Femur (tissue), 1 donor: ENCODE measurements at regions not wholly inside any gene's neighbourhood (a gene's known extent, or its start where the extent isn't known, plus 50 kb on each side); places are given as distances from the start of the nearest gene placed in this dataset.

ENCODE experiments used
- DNase-seq: peaks from one replicate; pipeline ENCODE4 v3.0.0-alpha.2; 2017

DNA sequence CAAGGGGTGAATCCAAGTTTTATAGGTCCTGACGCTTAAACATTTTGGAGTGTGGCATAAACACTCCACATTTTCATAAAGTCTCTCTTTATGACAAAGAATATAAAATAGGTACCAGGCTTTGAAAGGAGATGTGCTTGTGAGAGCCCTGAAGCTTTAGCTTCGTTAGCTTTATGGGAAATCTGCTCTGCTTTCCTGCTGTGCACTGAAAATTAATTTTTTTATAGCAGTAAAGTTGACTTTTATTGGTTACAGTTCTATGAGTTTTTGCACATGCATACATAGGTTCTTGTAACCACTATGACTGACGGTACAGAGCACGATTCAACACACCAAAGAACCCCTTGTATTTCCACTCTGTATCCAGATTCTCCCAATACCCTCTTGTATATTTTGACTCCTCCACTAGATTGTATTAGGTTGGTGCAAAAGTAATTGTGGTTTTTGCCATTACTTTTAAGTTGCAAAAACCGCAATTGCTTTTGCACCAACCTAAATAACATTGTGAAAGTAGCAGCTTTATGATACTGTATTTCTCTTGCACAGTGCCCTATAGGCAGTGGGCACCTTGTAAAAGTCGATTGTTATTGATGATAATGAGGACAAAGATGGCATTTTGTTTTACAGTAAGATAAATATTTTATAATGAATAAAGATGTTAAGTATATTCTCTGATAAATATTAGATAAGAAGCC is 145.2 kb upstream of the AKIRIN2 start:
- no peak for DNase-seq

DNA sequence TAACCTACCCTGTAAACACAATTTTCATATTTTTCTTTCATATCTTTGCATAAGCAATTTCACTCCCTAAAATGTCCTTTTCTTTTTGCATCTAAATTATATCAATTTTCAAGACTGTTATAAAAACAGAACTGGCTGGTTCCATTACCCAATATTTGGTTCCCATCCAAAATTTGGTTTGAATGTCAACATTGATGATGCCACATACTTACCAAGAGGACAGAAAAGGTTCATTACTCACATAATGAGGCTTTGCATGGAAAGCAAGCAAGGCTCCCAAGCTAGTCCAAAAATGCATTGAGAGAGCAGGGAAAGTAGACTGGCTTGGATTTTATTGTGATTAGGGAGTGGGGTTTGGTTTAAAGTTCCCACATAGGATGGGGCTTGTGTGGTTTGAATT is 144.4 kb upstream of the AKIRIN2 start:
- DNase-seq: no peak

GRCh38 chr6:87840324-87840723 is 138.3 kb upstream of the AKIRIN2 start:
- DNase-seq: no peak

DNA sequence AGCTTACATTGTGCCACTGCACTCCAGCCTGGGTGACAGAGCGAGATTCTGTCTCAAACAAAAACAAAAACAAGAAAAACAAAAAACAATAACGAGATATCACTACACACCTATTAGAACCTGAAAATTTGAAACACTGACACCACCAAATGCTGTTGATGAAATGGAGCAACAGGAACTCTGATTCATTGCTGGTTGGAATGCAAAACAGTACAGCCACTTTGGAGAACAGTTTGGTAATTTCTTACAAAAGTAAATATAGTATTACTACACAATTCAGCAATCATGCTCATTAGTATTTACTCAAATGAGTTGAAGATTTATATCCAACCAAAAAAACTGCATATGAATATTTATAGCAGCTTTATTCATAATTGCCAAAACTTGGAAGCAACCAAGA is 135.8 kb upstream of the AKIRIN2 start:
- no peak for DNase-seq

- DNase-seq: no peak
Observed at GRCh38 chr6:87837444-87837843, 135.4 kb upstream of the AKIRIN2 start.

GRCh38 chr6:87832025-87832825 is 130.2 kb upstream of the AKIRIN2 start:
- DNase-seq: no peak

GRCh38 chr6:87830907-87831306 is 128.9 kb upstream of the AKIRIN2 start:
- no peak for DNase-seq

DNA sequence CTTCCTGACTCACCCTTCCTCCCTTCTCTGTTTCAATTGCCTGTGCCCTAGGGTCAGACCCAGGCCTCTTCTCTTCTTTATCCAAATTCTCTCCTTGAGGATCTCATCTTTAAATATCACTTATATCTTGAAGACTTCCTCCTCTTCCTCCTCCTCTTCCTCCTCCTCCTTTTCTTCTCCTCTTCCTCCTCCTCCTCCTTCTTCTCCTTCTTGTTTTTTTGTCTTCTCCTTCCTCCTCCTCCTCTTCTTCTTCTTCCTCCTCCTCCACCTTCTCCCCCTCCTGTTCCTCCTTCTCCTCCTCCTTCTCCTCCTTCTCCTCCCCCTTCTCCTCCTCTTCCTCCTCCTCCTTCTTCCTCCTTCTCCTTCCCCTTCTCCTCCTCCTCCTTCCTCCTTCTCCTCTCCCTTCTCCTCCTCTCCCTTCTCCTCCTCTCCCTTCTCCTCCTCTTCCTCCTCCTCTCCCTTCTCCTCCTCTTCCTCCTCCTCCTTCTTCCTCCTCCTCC is 127.6 kb upstream of the AKIRIN2 start:
- DNase-seq: no peak

GRCh38 chr6:87828044-87828443 is 126.0 kb upstream of the AKIRIN2 start:
- DNase-seq: no peak

DNA sequence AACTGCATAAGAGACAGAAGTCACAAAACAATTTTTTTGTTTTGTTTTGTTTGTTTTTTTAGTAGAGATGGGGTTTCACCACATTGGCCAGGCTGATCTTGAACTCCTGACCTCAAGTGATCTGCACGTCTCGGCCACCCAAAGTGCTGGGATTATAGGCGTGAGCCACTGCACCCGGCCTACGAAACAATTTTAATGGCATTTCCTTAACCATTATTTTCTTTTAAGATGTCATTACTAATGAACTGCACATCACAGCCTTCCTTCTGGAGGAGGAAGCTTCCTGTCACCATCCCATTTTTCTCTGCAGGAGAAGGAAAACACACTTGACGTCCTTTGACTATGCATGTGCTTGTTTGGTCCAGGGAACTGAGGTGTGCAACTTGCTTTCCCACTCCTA is 125.3 kb upstream of the AKIRIN2 start:
- no peak for DNase-seq

DNA sequence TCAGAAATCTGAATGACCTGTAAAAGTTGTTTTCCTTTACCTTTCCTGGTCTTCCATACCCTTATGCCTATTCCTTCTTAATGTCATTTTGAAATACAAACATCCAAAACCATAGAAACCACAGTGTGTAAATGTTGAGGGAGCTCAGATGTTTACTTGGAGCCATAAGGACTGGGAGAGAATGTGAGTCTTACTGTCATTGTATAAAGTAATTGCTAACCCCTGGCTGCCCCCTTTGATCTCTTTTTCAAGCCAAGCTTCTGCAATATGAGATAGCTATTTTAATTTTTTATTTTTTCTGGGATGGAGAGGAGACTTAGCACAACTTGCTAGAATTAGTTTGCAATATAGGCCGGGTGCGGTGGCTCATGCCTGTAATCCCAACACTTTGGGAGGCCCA is 124.4 kb upstream of the AKIRIN2 start:
- DNase-seq: peak; percentile 76

- DNase-seq: no peak
Observed at GRCh38 chr6:87825821-87826221, 123.8 kb upstream of the AKIRIN2 start.

- DNase-seq: no peak
Observed at GRCh38 chr6:87824958-87825491, 123.0 kb upstream of the AKIRIN2 start.

DNA sequence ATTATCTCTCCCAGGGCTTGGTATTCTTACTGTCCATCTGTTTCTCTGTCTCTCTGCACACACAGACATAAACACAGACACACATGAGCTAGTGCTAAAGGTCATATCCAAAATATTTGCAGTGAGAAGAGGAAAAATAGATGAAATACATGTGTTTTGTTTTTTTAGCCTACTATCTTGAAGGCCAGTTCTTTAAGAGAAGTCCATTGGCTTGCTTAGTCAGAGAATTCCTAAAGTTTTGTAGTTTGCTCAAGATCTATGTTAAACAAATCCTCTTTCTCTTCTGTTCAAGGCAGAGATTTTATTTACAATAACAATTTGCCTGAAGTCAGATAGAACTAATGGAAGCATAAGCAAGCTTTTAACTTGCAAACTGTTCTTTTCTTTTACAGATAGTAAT is 120.0 kb upstream of the AKIRIN2 start:
- DNase-seq: no peak

DNA sequence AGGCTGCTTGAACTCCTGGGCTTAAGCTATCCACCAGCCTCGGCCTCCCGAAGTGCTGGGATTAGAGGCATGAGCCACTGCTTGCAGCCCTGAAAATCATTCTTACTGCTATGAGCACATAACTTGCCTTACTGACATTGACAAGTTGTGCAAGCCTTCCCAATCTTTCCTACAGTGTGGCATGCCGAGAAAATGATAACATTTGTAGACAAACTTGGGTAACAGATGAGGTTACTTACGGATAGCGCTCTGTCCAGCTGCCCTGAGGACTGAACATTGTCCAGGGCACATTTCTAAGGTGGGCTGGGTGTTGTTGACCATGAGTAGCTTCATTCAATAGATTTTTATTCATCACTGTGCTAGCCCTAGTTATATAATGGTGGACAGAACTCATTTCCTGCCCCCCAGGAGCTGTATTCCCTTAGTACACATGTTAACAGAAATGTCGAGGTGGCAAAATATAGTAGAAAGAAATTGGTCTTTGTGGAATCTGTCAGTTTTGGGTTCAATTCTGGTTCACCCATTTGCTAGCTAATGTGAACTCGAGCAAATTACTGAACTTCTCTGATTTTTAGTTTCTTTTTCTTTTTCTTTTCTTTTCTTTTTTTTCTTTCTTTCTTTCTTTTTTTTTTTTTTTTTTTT is 118.4 kb upstream of the AKIRIN2 start:
- DNase-seq: no peak

DNA sequence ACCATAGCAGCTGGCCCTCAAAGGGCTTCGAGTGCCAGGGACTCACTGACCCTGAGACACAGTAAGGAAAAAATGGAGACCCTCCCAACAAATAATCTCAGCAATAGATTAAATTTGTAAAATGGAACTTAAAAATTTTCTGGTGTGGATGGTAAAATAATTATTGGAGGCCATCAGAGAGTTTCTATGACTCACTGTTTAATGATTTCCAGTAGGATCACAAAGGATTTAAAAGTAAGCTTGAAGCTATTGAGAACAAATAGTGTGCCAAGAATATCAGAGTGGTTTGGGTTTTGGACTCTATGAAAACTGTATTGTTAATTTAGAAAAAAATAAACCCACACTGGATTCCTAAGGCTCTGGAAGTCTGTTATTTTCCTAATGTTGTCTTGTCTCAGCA is 115.2 kb upstream of the AKIRIN2 start:
- DNase-seq: no peak

DNA sequence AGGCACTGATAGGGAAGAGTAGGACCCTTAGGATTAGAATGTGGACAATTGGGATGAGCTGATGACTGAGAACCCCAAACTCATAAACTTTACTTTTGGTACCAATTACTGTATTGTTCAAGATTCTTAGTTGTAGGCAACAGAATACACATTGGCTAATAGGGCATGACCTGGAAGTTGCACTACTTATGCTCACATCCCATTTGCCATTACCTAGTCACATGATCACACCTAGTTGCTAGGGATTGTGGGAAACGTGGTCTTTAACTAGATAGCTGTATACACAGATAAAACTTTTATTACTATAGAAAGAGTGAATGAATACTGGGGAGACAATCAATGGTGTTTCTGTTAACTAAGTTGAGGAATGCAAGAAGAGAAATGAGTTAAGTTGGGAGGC is 113.4 kb upstream of the AKIRIN2 start:
- DNase-seq: no peak

GRCh38 chr6:87808005-87808757 is 106.1 kb upstream of the AKIRIN2 start:
- DNase-seq: no peak

DNA sequence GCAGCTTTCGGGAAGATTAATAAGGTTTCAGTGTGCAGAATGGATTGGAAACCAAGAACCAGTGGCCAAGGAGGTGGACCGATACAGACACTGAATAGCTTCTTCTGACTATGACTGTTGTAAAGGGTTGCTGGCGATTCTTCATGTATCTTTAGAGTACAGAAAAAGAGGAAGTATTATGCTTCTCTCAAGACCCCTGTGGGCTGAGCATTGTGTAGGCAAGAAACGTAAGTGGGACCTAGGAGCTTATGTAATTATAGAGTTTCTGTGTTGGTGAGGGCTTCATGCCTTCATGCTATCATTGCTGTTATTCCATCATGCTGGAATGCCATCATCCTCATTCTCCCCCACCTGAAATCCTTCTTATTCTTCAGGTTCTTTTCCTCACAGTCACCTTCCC is 105.4 kb upstream of the AKIRIN2 start:
- DNase-seq: no peak

- DNase-seq: no peak
Observed at GRCh38 chr6:87806635-87807034, 104.6 kb upstream of the AKIRIN2 start.

- no peak for DNase-seq
Observed at GRCh38 chr6:87806099-87806498, 104.1 kb upstream of the AKIRIN2 start.

GRCh38 chr6:87803791-87804190 is 101.8 kb upstream of the AKIRIN2 start:
- DNase-seq: no peak

DNA sequence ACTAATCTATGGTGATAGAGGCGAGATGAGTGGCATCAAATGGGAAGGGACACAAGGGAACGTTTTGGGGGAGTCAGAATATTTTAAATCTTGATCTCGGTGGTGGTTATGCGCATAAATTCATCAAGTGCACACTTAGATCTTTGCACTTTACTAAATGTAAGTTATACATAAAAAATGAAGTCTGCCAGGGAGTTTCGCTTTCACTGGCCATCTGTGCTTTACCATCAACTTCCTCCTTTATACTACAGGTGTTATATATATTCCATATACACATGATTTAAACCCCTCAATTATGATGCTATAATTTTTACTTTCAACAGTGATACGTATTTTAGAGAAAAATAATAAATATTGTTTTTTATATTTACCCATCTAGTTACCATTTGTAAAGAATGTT is 97.6 kb upstream of the AKIRIN2 start:
- no peak for DNase-seq
